Activated CD4-positive, alpha-beta T cell treated with anti-CD3 and anti-CD28 coated beads, Interleukin-10, Interleukin-2, amounts not matched to agents 100 ng/mL and 50 ng/mL, durations not matched to agents 16 hours and 8 hours (primary cell): ENCODE measurements at regions not wholly inside any gene's neighbourhood (a gene's known extent, or its start where the extent isn't known, plus 50 kb on each side); places are given as distances from the start of the nearest gene placed in this dataset.

ENCODE experiments used
- DNase-seq: peaks from one replicate; pipeline ENCODE4 v3.0.0-alpha.2; 2020

- no peak for DNase-seq
Measured at GRCh38 chr10:131446171-131446570, 134.7 kb upstream of the TCERG1L start.

- DNase-seq = no peak
Measured at GRCh38 chr10:131448171-131448570, 136.7 kb upstream of the TCERG1L start.

GRCh38 chr10:131448883-131449282 lies 137.4 kb upstream of the TCERG1L start:
- no peak for DNase-seq

GRCh38 chr10:131450216-131450765 lies 138.8 kb upstream of the TCERG1L start:
- no peak for DNase-seq

- DNase-seq = no peak
Measured at GRCh38 chr10:131451407-131452015, 140.0 kb upstream of the TCERG1L start.

GRCh38 chr10:131452926-131453720 lies 141.6 kb upstream of the TCERG1L start:
- DNase-seq = no peak

- peak; percentile 66 for DNase-seq
Measured at GRCh38 chr10:131453721-131454634, 142.5 kb upstream of the TCERG1L start.

GRCh38 chr10:131456411-131456810 lies 144.9 kb upstream of the TCERG1L start:
- DNase-seq = no peak

GRCh38 chr10:131461093-131461492 lies 149.6 kb upstream of the TCERG1L start:
- DNase-seq = no peak

- no peak for DNase-seq
Measured at GRCh38 chr10:131464789-131465188, 153.3 kb upstream of the TCERG1L start.

GRCh38 chr10:131469551-131469950 lies 158.0 kb upstream of the TCERG1L start:
- DNase-seq = no peak

- DNase-seq = no peak
Measured at GRCh38 chr10:131473645-131474044, 162.1 kb upstream of the TCERG1L start.

- no peak for DNase-seq
Measured at GRCh38 chr10:131474416-131474815, 162.9 kb upstream of the TCERG1L start.

GRCh38 chr10:131475043-131475442 lies 163.5 kb upstream of the TCERG1L start:
- no peak for DNase-seq

- DNase-seq = no peak
Measured at GRCh38 chr10:131475803-131476202, 164.3 kb upstream of the TCERG1L start.

- no peak for DNase-seq
Measured at GRCh38 chr10:131477457-131478121, 166.1 kb upstream of the TCERG1L start.

- DNase-seq = no peak
Measured at GRCh38 chr10:131478377-131478989, 167.0 kb upstream of the TCERG1L start.

- no peak for DNase-seq
Measured at GRCh38 chr10:131480066-131480465, 168.5 kb upstream of the TCERG1L start.

GRCh38 chr10:131480861-131481260 lies 169.3 kb upstream of the TCERG1L start:
- DNase-seq = no peak

- DNase-seq = no peak
Measured at GRCh38 chr10:131485732-131486131, 174.2 kb upstream of the TCERG1L start.

GRCh38 chr10:131487822-131488221 lies 176.3 kb upstream of the TCERG1L start:
- no peak for DNase-seq

GRCh38 chr10:131490991-131491594 lies 179.6 kb upstream of the TCERG1L start:
- no peak for DNase-seq
